ENCODE measurements at regions not wholly inside any gene's neighbourhood (a gene's known extent, or its start where the extent isn't known, plus 50 kb on each side); places are given as distances from the start of the nearest gene placed in this dataset.

DNA sequence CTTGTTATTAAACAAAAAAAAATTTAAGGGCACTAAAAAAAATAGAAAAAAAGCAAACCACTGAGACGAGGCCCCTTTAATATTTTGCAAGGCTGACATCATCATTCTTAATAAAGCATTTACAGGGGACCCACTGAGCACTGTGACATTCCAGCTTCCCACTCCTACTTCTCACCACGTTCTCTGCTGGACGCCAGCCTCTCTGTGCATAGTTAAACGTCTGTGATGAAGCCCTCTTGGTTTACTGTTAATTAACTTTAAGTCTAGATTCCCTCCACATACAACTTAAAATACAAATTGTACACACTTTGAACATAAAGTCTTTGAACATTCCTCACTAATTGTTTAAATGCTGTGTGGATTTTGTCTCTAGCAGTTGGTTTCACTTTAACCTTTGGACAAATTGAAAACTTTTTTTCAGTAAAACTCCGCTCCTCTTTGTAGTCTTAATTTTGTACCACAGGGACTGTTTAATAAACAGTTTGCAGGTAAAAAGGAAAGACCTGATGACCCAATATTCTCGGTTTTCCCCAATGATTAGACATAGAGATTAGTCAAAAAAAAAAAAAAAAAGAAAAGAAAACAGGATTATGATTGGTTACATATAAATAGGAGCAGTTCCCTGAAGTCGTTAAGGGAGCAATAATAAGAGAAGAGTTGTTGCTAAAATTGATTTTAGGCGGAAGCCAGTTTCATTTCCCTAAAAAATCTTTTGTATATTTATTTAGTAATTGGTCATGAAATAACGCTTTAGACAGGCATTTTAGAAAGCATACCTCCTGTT lies 219.8 kb downstream of the MZT1 start:
- H3K27me3 ChIP-seq, result no peaks in the 10 kb centered on the region
- peak overlapping the region in 1 of 4 donors; percentile 26 for H3K4me3 ChIP-seq
- H3K9me3 ChIP-seq, result no peaks in the 10 kb centered on the region
- H3K36me3 ChIP-seq, result no peaks in the 10 kb centered on the region
- TF ChIP-seq, protein P1, sequence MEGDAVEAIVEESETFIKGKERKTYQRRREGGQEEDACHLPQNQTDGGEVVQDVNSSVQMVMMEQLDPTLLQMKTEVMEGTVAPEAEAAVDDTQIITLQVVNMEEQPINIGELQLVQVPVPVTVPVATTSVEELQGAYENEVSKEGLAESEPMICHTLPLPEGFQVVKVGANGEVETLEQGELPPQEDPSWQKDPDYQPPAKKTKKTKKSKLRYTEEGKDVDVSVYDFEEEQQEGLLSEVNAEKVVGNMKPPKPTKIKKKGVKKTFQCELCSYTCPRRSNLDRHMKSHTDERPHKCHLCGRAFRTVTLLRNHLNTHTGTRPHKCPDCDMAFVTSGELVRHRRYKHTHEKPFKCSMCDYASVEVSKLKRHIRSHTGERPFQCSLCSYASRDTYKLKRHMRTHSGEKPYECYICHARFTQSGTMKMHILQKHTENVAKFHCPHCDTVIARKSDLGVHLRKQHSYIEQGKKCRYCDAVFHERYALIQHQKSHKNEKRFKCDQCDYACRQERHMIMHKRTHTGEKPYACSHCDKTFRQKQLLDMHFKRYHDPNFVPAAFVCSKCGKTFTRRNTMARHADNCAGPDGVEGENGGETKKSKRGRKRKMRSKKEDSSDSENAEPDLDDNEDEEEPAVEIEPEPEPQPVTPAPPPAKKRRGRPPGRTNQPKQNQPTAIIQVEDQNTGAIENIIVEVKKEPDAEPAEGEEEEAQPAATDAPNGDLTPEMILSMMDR (IDR thresholded peaks at IDR 0.05), result no peak
- TF ChIP-seq POLR2A (IDR thresholded peaks at IDR 0.05), result no peak
- no peaks in the 10 kb centered on the region for H3K4me1 ChIP-seq
- no peak for DNase-seq
- no peak overlapping the region for H3K27ac ChIP-seq

DNA sequence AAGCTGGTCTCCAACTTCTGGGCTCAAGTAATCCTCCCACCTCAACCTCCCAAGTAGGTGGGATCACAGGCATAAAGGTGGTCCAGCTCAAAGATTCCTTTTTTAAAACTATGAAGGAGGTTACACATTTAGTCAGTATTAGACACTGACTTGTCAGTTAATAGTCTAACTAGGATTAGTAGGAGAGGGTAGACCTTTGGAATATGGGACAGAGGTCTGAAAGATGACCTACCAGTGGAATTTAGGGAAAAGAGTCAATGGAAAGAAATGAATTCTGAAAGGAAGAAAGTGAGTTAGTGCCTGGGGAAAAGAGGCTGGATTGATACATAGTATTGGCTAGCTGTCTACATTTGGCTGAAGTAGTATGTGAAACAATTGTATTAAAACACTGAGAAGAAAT lies 220.7 kb downstream of the MZT1 start:
- no peak overlapping the region for H3K4me3 ChIP-seq
- no peaks in the 10 kb centered on the region for H3K4me1 ChIP-seq
- H3K36me3 ChIP-seq, result no peaks in the 10 kb centered on the region
- TF ChIP-seq, protein P1 (IDR thresholded peaks at IDR 0.05), result no peak
- TF ChIP-seq POLR2A (IDR thresholded peaks at IDR 0.05), result no peak
- H3K27me3 ChIP-seq, result no peaks in the 10 kb centered on the region
- H3K9me3 ChIP-seq, result no peaks in the 10 kb centered on the region
- no peak for DNase-seq
- H3K27ac ChIP-seq, result no peak overlapping the region

DNA sequence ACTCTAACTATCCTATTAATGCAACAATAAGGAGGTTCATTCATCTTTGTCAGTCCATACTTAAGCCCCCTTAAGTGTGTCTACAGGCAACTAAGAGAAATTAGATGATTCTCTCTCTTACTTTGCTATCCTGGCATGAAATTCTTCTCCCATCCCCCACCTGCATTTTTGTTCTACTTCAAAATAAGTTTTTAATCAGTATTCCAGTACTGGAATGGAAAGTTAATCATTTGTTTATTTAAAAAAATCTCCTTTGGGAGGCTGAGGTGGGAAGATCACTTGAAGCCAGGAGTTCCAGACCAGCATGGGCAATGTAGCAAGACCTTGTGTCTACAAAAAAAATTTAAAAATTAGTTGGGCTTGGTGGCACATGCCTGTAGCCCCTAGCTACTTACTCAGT lies 222.1 kb downstream of the MZT1 start:
- no peaks in the 10 kb centered on the region for H3K9me3 ChIP-seq
- no peaks in the 10 kb centered on the region for H3K27me3 ChIP-seq
- no peaks in the 10 kb centered on the region for H3K36me3 ChIP-seq
- DNase-seq, result no peak
- TF ChIP-seq, protein P1 (IDR thresholded peaks at IDR 0.05), result no peak
- TF ChIP-seq POLR2A (IDR thresholded peaks at IDR 0.05), result no peak
- no peaks in the 10 kb centered on the region for H3K4me1 ChIP-seq
- no peak overlapping the region for H3K4me3 ChIP-seq
- H3K27ac ChIP-seq, result no peak overlapping the region

DNA sequence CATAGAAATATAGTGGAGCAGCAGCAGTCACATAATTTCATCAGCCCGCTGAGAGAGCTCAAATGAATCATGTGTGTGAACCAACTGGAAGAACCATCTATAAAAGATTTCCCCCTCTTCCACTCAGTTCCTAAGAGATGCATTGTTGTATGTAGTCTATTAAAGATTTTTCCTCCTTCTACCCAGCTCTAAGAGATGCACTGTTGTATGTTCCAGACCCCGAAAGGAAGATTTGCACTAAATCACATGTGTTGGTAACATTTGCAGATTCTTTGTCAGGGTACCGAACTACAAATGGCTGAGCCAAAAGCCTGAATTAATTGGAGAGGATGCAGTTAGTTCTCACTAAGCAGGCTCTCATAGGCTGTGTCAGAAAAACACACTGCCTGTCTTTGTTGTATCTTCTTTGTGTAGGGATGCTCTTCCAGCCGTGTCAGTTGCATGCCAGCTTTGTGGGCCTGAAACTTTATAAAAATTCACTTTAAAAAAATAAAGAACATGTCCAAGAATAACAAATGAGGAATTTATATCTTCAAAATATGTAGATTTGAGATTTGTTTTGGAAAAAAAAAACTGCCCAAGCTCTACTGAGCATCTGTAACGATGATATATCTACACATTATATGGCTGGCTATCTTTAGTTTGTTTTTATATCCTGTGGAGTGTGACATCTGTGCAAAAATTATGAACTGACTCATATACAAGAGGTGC lies 223.1 kb downstream of the MZT1 start:
- Histone ChIP-seq H3K36me3 (no peaks in the 10 kb centered on the region), H3K9me3 (no peaks in the 10 kb centered on the region), H3K27me3 (no peaks in the 10 kb centered on the region), H3K4me3 (no peak overlapping the region), H3K4me1 (no peaks in the 10 kb centered on the region), H3K27ac (no peak overlapping the region)
- DNase-seq, result no peak
- no peak for TF ChIP-seq POLR2A (IDR thresholded peaks at IDR 0.05)
- TF ChIP-seq, protein P1 (IDR thresholded peaks at IDR 0.05), result no peak

DNA sequence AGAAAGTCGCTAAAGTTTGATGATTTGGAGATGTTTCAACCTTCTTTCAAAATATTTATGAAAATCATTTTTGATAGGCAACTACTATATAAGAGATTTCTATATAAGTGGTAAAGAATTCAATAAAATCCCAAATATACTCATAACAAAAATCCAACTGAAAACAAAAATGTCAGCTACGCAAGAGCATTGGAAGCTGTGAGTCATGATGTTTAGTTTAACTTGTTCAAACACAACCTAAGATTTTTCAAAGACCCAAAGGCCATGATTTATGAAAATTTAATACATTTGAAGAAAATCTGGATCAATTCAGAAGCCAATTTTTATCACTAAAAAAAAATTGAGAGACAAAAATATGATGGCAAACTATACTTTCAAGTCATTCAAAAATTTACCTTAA lies 226.6 kb downstream of the MZT1 start:
- no peaks in the 10 kb centered on the region for H3K36me3 ChIP-seq
- H3K4me1 ChIP-seq, result no peaks in the 10 kb centered on the region
- H3K27ac ChIP-seq, result no peak overlapping the region
- no peaks in the 10 kb centered on the region for H3K9me3 ChIP-seq
- DNase-seq, result no peak
- H3K4me3 ChIP-seq, result no peak overlapping the region
- H3K27me3 ChIP-seq, result no peaks in the 10 kb centered on the region
- TF ChIP-seq POLR2A (IDR thresholded peaks at IDR 0.05), result no peak
- TF ChIP-seq, protein P1 (IDR thresholded peaks at IDR 0.05), result no peak

Measured in Peyer's patch (tissue), 4 donors.